Neural progenitor cell (in vitro differentiated cells): ENCODE measurements at regions not wholly inside any gene's neighbourhood (a gene's known extent, or its start where the extent isn't known, plus 50 kb on each side); places are given as distances from the start of the nearest gene placed in this dataset.

Experiments
- DNase-seq: peaks from one replicate; pipeline ENCODE4 v3.0.0-alpha.2; 2016; ENCODE audit warnings: low spot score
- H2AFZ ChIP-seq: fragments of 200-600 bp; sonication (generic); replicated peaks from 2 replicates; pipeline ENCODE4 v1.6.1; 2016; ENCODE audit warnings: antibody characterized with exemption
- H3F3A ChIP-seq: fragments of 200-600 bp; sonication (generic); 2 replicates; pipeline ENCODE4 v1.6.1; 2016; ENCODE audit warnings: antibody characterized with exemption, low read depth
- H3K27ac ChIP-seq: fragments of 200-600 bp; sonication (generic); 2 replicates; pipeline ENCODE4 v1.5.1; 2016; ENCODE audit warnings: mild to moderate bottlenecking
- H3K27me3 ChIP-seq: fragments of 200-600 bp; sonication (generic); 2 replicates; pipeline ENCODE4 v1.6.1; 2016; ENCODE audit warnings: mild to moderate bottlenecking, moderate library complexity
- H3K36me3 ChIP-seq: fragments of 200-600 bp; sonication (generic); 2 replicates; pipeline ENCODE4 v1.5.1; 2016
- H3K4me1 ChIP-seq: fragments of 200-600 bp; sonication (generic); 2 replicates; pipeline ENCODE4 v1.6.1; 2016; ENCODE audit warnings: mixed run types
- H3K4me2 ChIP-seq: fragments of 200-600 bp; sonication (generic); 2 replicates; pipeline ENCODE4 v1.6.1; 2016
- H3K4me3 ChIP-seq: fragments of 200-600 bp; sonication (generic); 2 replicates; pipeline ENCODE4 v1.5.1; 2016
- H3K79me2 ChIP-seq: fragments of 200-600 bp; sonication (generic); 2 replicates; pipeline ENCODE4 v1.6.1; 2016; ENCODE audit warnings: low read depth
- H3K9ac ChIP-seq: fragments of 200-600 bp; sonication (generic); 2 replicates; pipeline ENCODE4 v1.6.1; 2016
- H3K9me3 ChIP-seq: fragments of 200-600 bp; sonication (generic); 2 replicates; pipeline ENCODE4 v1.5.1; 2016; ENCODE audit warnings: low read depth
- H4K20me1 ChIP-seq: fragments of 200-600 bp; sonication (generic); 2 replicates; pipeline ENCODE4 v1.6.1; 2016; ENCODE audit warnings: low read depth
- H3K27ac Mint-ChIP-seq: 3 replicates; pipeline ENCODE4 v1.8.0; 2021; ENCODE audit warnings: mixed read lengths
- H3K27me3 Mint-ChIP-seq: 2 replicates; pipeline ENCODE4 v1.8.0; 2022; ENCODE audit warnings: low read depth, mild to moderate bottlenecking, inconsistent platforms, moderate library complexity, mixed read lengths; ENCODE audit not compliant: insufficient read depth
- H3K36me3 Mint-ChIP-seq: 3 replicates; pipeline ENCODE4 v1.8.0; 2021; ENCODE audit warnings: mixed read lengths
- H3K4me1 Mint-ChIP-seq: 3 replicates; pipeline ENCODE4 v1.8.0; 2021; ENCODE audit warnings: mixed read lengths
- H3K4me3 Mint-ChIP-seq: 3 replicates; pipeline ENCODE4 v1.8.0; 2021; ENCODE audit warnings: mild to moderate bottlenecking, moderate library complexity, mixed read lengths
- H3K9me3 Mint-ChIP-seq: 3 replicates; pipeline ENCODE4 v1.8.0; 2020; ENCODE audit warnings: mixed read lengths
- CTCF ChIP-seq: fragments of 200-600 bp; sonication (generic); IDR thresholded peaks from 2 replicates; pipeline ENCODE4 v1.5.1; 2017; ENCODE audit warnings: antibody characterized with exemption, mild to moderate bottlenecking
- EZH2 ChIP-seq: fragments of 200-600 bp; sonication (generic); IDR thresholded peaks from 2 replicates; pipeline ENCODE4 v1.6.1; 2017; ENCODE audit warnings: antibody characterized with exemption, mild to moderate bottlenecking, moderate library complexity
- EZH2phosphoT487 ChIP-seq: fragments of 200-600 bp; sonication (generic); IDR thresholded peaks from 2 replicates; pipeline ENCODE4 v1.6.1; 2017; ENCODE audit warnings: antibody characterized with exemption

- no peak overlapping the region for H3K27ac ChIP-seq
- no peaks in the 10 kb centered on the region for H3K27me3 ChIP-seq
- no peaks in the 10 kb centered on the region for H3K36me3 ChIP-seq
- no peaks in the 10 kb centered on the region for H3K9me3 Mint-ChIP-seq
- no peak overlapping the region for H3K27ac Mint-ChIP-seq
- TF ChIP-seq EZH2phosphoT487 (no peak), CTCF (no peak), EZH2 (no peak)
- H3K36me3 Mint-ChIP-seq: no peaks in the 10 kb centered on the region
- H3K4me1 Mint-ChIP-seq: peaks cover 29% of the 10 kb centered on the region
- no peaks in the 10 kb centered on the region for H3K9me3 ChIP-seq
- H4K20me1 ChIP-seq: no peaks in the 10 kb centered on the region
- no peak for DNase-seq
- no peak overlapping the region for H3K9ac ChIP-seq
- H3K4me3 Mint-ChIP-seq: no peak overlapping the region
- H3K79me2 ChIP-seq: no peaks in the 10 kb centered on the region
- no peak overlapping the region for H3K4me2 ChIP-seq
- H2AFZ ChIP-seq: no peak overlapping the region
- H3K4me1 ChIP-seq: peaks cover 17% of the 10 kb centered on the region
- H3K27me3 Mint-ChIP-seq: peaks cover 5% of the 10 kb centered on the region
- H3F3A ChIP-seq: no peaks in the 10 kb centered on the region
- no peak overlapping the region for H3K4me3 ChIP-seq
Observed at GRCh38 chrX:39016556-39016955, 215.3 kb downstream of the MID1IP1 start.

- H3K4me3 ChIP-seq: no peak overlapping the region
- TF ChIP-seq EZH2phosphoT487: no peak
- no peak for TF ChIP-seq EZH2
- no peak for TF ChIP-seq CTCF
- H3K36me3 ChIP-seq: no peaks in the 10 kb centered on the region
- H3K9ac ChIP-seq: no peak overlapping the region
- Mint-ChIP-seq H3K4me3 (no peak overlapping the region), H3K27me3 (peaks cover 5% of the 10 kb centered on the region), H3K4me1 (peaks cover 29% of the 10 kb centered on the region), H3K27ac (no peak overlapping the region), H3K36me3 (no peaks in the 10 kb centered on the region), H3K9me3 (no peaks in the 10 kb centered on the region)
- H3K27ac ChIP-seq: no peak overlapping the region
- no peaks in the 10 kb centered on the region for H3K9me3 ChIP-seq
- peaks cover 17% of the 10 kb centered on the region for H3K4me1 ChIP-seq
- no peaks in the 10 kb centered on the region for H3F3A ChIP-seq
- no peaks in the 10 kb centered on the region for H3K79me2 ChIP-seq
- DNase-seq: no peak
- H3K4me2 ChIP-seq: no peak overlapping the region
- no peaks in the 10 kb centered on the region for H3K27me3 ChIP-seq
- no peak overlapping the region for H2AFZ ChIP-seq
- H4K20me1 ChIP-seq: no peaks in the 10 kb centered on the region
Observed at GRCh38 chrX:39017077-39017476, 215.8 kb downstream of the MID1IP1 start.

GRCh38 chrX:39017716-39018115 is 216.5 kb downstream of the MID1IP1 start:
- H3K9me3 Mint-ChIP-seq: no peaks in the 10 kb centered on the region
- H2AFZ ChIP-seq: no peak overlapping the region
- H3K4me1 Mint-ChIP-seq: peaks cover 27% of the 10 kb centered on the region
- DNase-seq: peak; percentile 61
- H3K27me3 ChIP-seq: no peaks in the 10 kb centered on the region
- H3K36me3 Mint-ChIP-seq: no peaks in the 10 kb centered on the region
- no peaks in the 10 kb centered on the region for H3K9me3 ChIP-seq
- TF ChIP-seq CTCF: no peak
- TF ChIP-seq EZH2phosphoT487: no peak
- no peak for TF ChIP-seq EZH2
- H3K27ac ChIP-seq: no peak overlapping the region
- no peak overlapping the region for H3K27ac Mint-ChIP-seq
- peak overlapping the region; percentile 15 for H3K4me2 ChIP-seq
- H3K4me3 Mint-ChIP-seq: no peak overlapping the region
- H3K36me3 ChIP-seq: no peaks in the 10 kb centered on the region
- no peaks in the 10 kb centered on the region for H3F3A ChIP-seq
- peaks cover 5% of the 10 kb centered on the region for H3K27me3 Mint-ChIP-seq
- no peaks in the 10 kb centered on the region for H3K79me2 ChIP-seq
- H3K4me1 ChIP-seq: peaks cover 17% of the 10 kb centered on the region
- no peaks in the 10 kb centered on the region for H4K20me1 ChIP-seq
- no peak overlapping the region for H3K9ac ChIP-seq
- no peak overlapping the region for H3K4me3 ChIP-seq
